MCF 10A (cell line): ENCODE measurements at regions not wholly inside any gene's neighbourhood (a gene's known extent, or its start where the extent isn't known, plus 50 kb on each side); places are given as distances from the start of the nearest gene placed in this dataset.

ENCODE experiments used
- BruUV-seq: library from RNA; stranded (reverse); fragments of 400-500 nt; replicated peaks from 2 replicates; lab custom pipeline; 2021; lab: Mats Ljungman, UMichigan
- CTCF ChIA-PET: fragments of 300-600 bp; sonication (Branson Sonifier 250); formaldehyde crosslinking; extraction: SDS; loops from one replicate; lab custom pipeline; 2021; ENCODE audit warnings: antibody characterized with exemption, inconsistent platforms; lab: Yijun Ruan, JAX
- POLR2A ChIA-PET: fragments of 300-600, 350-650 bp; sonication (Branson Sonifier 250); formaldehyde crosslinking; extraction: SDS; loops from one replicate; lab custom pipeline; 2020; ENCODE audit warnings: antibody characterized with exemption, inconsistent platforms; lab: Yijun Ruan, JAX
- DNase-seq: peaks from one replicate; pipeline ENCODE4 v3.0.0-alpha.2; 2018; ENCODE audit not compliant: unreplicated experiment
- H3K27ac Mint-ChIP-seq: one replicate; pipeline ENCODE4 v1.8.0; 2022; ENCODE audit warnings: mild to moderate bottlenecking, low read depth, mixed read lengths; ENCODE audit not compliant: unreplicated experiment
- H3K27me3 Mint-ChIP-seq: one replicate; pipeline ENCODE4 v1.8.0; 2022; ENCODE audit warnings: mixed read lengths; ENCODE audit not compliant: insufficient read depth, unreplicated experiment
- H3K36me3 Mint-ChIP-seq: one replicate; pipeline ENCODE4 v1.8.0; 2022; ENCODE audit warnings: mild to moderate bottlenecking, moderate library complexity, mixed read lengths; ENCODE audit not compliant: insufficient read depth, unreplicated experiment
- H3K4me1 Mint-ChIP-seq: one replicate; pipeline ENCODE4 v1.8.0; 2022; ENCODE audit warnings: mixed read lengths; ENCODE audit not compliant: insufficient read depth, unreplicated experiment
- H3K4me3 Mint-ChIP-seq: one replicate; pipeline ENCODE4 v1.8.0; 2022; ENCODE audit warnings: mild to moderate bottlenecking, moderate library complexity, mixed read lengths; ENCODE audit not compliant: unreplicated experiment
- H3K9me3 Mint-ChIP-seq: one replicate; pipeline ENCODE4 v1.8.0; 2022; ENCODE audit warnings: mixed read lengths; ENCODE audit not compliant: unreplicated experiment
- intact Hi-C: fragments of 100-400 bp; cut with micrococcal nuclease; formaldehyde crosslinking; loops from 2 replicates; pipeline ENCODE4 v1.14.1; 2022
- TF ChIP-seq, protein P1 (sequence below): fragments of 200-600 bp; IDR thresholded peaks from one replicate; pipeline ENCODE4 v1.8.0; 2022; ENCODE audit warnings: antibody characterized with exemption, mild to moderate bottlenecking; ENCODE audit not compliant: unreplicated experiment

- no peaks in the 10 kb centered on the region for H3K9me3 Mint-ChIP-seq
- no TSS peak for BruUV-seq
- no peaks in the 10 kb centered on the region for H3K4me1 Mint-ChIP-seq
- no peaks in the 10 kb centered on the region for H3K36me3 Mint-ChIP-seq
- CTCF ChIA-PET, result interaction anchor here (0.7 kb wide), 2 partner anchors 59 to 84 kb away, joined by 3 read pairs; no protein-coding TSS in a partner anchor
- POLR2A ChIA-PET, result no interaction called here
- no peaks in the 10 kb centered on the region for H3K27me3 Mint-ChIP-seq
- no peak overlapping the region for H3K4me3 Mint-ChIP-seq
- H3K27ac Mint-ChIP-seq, result no peak overlapping the region
- TF ChIP-seq, protein P1, sequence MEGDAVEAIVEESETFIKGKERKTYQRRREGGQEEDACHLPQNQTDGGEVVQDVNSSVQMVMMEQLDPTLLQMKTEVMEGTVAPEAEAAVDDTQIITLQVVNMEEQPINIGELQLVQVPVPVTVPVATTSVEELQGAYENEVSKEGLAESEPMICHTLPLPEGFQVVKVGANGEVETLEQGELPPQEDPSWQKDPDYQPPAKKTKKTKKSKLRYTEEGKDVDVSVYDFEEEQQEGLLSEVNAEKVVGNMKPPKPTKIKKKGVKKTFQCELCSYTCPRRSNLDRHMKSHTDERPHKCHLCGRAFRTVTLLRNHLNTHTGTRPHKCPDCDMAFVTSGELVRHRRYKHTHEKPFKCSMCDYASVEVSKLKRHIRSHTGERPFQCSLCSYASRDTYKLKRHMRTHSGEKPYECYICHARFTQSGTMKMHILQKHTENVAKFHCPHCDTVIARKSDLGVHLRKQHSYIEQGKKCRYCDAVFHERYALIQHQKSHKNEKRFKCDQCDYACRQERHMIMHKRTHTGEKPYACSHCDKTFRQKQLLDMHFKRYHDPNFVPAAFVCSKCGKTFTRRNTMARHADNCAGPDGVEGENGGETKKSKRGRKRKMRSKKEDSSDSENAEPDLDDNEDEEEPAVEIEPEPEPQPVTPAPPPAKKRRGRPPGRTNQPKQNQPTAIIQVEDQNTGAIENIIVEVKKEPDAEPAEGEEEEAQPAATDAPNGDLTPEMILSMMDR, result no peak
- no peak for DNase-seq
- intact Hi-C loops, result no loop called here
Measured at GRCh38 chr1:238112952-238113621, 222.4 kb upstream of the ZP4 start.

GRCh38 chr1:238111516-238111915 is 220.8 kb upstream of the ZP4 start:
- Mint-ChIP-seq H3K27me3 (no peaks in the 10 kb centered on the region), H3K9me3 (no peaks in the 10 kb centered on the region), H3K4me3 (no peak overlapping the region), H3K4me1 (no peaks in the 10 kb centered on the region), H3K36me3 (no peaks in the 10 kb centered on the region), H3K27ac (no peak overlapping the region)
- DNase-seq, result no peak
- CTCF ChIA-PET, result interaction anchor here (0.7 kb wide), 1 partner anchor 17 kb away, joined by 4 read pairs; no protein-coding TSS in a partner anchor
- no TSS peak for BruUV-seq
- POLR2A ChIA-PET, result interaction anchor here (0.8 kb wide), 1 partner anchor 59 kb away, joined by 3 read pairs; no protein-coding TSS in a partner anchor
- intact Hi-C loops, result no loop called here
- TF ChIP-seq, protein P1, result no peak

GRCh38 chr1:238111081-238111480 is 220.4 kb upstream of the ZP4 start:
- Mint-ChIP-seq H3K9me3 (no peaks in the 10 kb centered on the region), H3K27ac (no peak overlapping the region), H3K4me1 (no peaks in the 10 kb centered on the region), H3K4me3 (no peak overlapping the region), H3K36me3 (no peaks in the 10 kb centered on the region), H3K27me3 (no peaks in the 10 kb centered on the region)
- no TSS peak for BruUV-seq
- CTCF ChIA-PET, result interaction anchor here (0.5 to 0.7 kb wide), 4 partner anchors 17 to 565 kb away, joined by 3 to 4 read pairs (median 4); no protein-coding TSS in a partner anchor
- POLR2A ChIA-PET, result interaction anchor here (0.8 kb wide), 1 partner anchor 58 kb away, joined by 3 read pairs; no protein-coding TSS in a partner anchor
- DNase-seq, result no peak
- intact Hi-C loops, result no loop called here
- TF ChIP-seq, protein P1, result no peak

- TF ChIP-seq, protein P1, result no peak
- Mint-ChIP-seq H3K27me3 (no peaks in the 10 kb centered on the region), H3K27ac (no peak overlapping the region), H3K4me1 (no peaks in the 10 kb centered on the region), H3K4me3 (no peak overlapping the region), H3K9me3 (no peaks in the 10 kb centered on the region), H3K36me3 (no peaks in the 10 kb centered on the region)
- POLR2A ChIA-PET, result no interaction called here
- DNase-seq, result no peak
- no TSS peak for BruUV-seq
- CTCF ChIA-PET, result interaction anchor here (0.6 kb wide), 1 partner anchor 13 kb away, joined by 3 read pairs; no protein-coding TSS in a partner anchor
- intact Hi-C loops, result no loop called here
Measured at GRCh38 chr1:238108417-238108816, 217.7 kb upstream of the ZP4 start.
